ENCODE measurements at regions not wholly inside any gene's neighbourhood (a gene's known extent, or its start where the extent isn't known, plus 50 kb on each side); places are given as distances from the start of the nearest gene placed in this dataset.
A peak's percentile ranks its signal among the peaks of the same experiment; 100 is the strongest.

- no peak for ATAC-seq
- Mint-ChIP-seq H3K9me3 (peaks cover 10 to 21% of the 10 kb centered on the region in 2 donors), H3K4me3 (no peak overlapping the region), H3K27ac (no peak overlapping the region), H3K27me3 (no peaks in the 10 kb centered on the region), H3K4me1 (no peaks in the 10 kb centered on the region)
- DNase-seq, result no peak
Observed at GRCh38 chr18:41482501-41482900, 472.5 kb upstream of the PIK3C3 start.

- peaks cover 18 to 33% of the 10 kb centered on the region in 2 donors for H3K9me3 Mint-ChIP-seq
- no peaks in the 10 kb centered on the region for H3K4me1 Mint-ChIP-seq
- H3K27me3 Mint-ChIP-seq, result no peaks in the 10 kb centered on the region
- H3K4me3 Mint-ChIP-seq, result no peak overlapping the region
- H3K27ac Mint-ChIP-seq, result no peak overlapping the region
- ATAC-seq, result no peak
- DNase-seq, result no peak
Observed at GRCh38 chr18:41466436-41467160, 488.4 kb upstream of the PIK3C3 start.

GRCh38 chr18:41465386-41465785 lies 489.6 kb upstream of the PIK3C3 start:
- Mint-ChIP-seq H3K9me3 (peaks cover 23 to 39% of the 10 kb centered on the region in 2 donors), H3K27ac (no peak overlapping the region), H3K4me3 (no peak overlapping the region), H3K4me1 (no peaks in the 10 kb centered on the region), H3K27me3 (no peaks in the 10 kb centered on the region)
- DNase-seq (no peak), ATAC-seq (no peak)

GRCh38 chr18:41464278-41464677 lies 490.8 kb upstream of the PIK3C3 start:
- Mint-ChIP-seq H3K4me1 (no peaks in the 10 kb centered on the region), H3K27me3 (no peaks in the 10 kb centered on the region), H3K27ac (no peak overlapping the region), H3K4me3 (no peak overlapping the region), H3K9me3 (peaks cover 23 to 32% of the 10 kb centered on the region in 2 donors)
- DNase-seq (no peak), ATAC-seq (no peak)

- Mint-ChIP-seq H3K4me3 (no peak overlapping the region), H3K9me3 (peaks cover 23 to 29% of the 10 kb centered on the region in 2 donors), H3K4me1 (no peaks in the 10 kb centered on the region), H3K27me3 (no peaks in the 10 kb centered on the region), H3K27ac (no peak overlapping the region)
- ATAC-seq, result no peak
- DNase-seq, result no peak
Observed at GRCh38 chr18:41462946-41463345, 492.1 kb upstream of the PIK3C3 start.

- Mint-ChIP-seq H3K27me3 (no peaks in the 10 kb centered on the region), H3K9me3 (peaks cover 12 to 15% of the 10 kb centered on the region in 2 donors), H3K4me1 (no peaks in the 10 kb centered on the region), H3K4me3 (no peak overlapping the region), H3K27ac (peak overlapping the region in 1 of 2 donors; percentile 15)
- no peak for ATAC-seq
- DNase-seq, result no peak
Observed at GRCh38 chr18:41461114-41461513, 493.9 kb upstream of the PIK3C3 start.

- H3K27ac Mint-ChIP-seq, result no peak overlapping the region
- H3K9me3 Mint-ChIP-seq, result peaks cover 8 to 9% of the 10 kb centered on the region in 2 donors
- DNase-seq (no peak), ATAC-seq (no peak)
- no peaks in the 10 kb centered on the region for H3K4me1 Mint-ChIP-seq
- H3K4me3 Mint-ChIP-seq, result no peak overlapping the region
- H3K27me3 Mint-ChIP-seq, result no peaks in the 10 kb centered on the region
Observed at GRCh38 chr18:41459656-41460055, 495.4 kb upstream of the PIK3C3 start.

- DNase-seq (no peak), ATAC-seq (no peak)
- Mint-ChIP-seq H3K27me3 (no peaks in the 10 kb centered on the region), H3K27ac (no peak overlapping the region), H3K4me3 (no peak overlapping the region), H3K9me3 (peaks cover 8 to 9% of the 10 kb centered on the region in 2 donors), H3K4me1 (no peaks in the 10 kb centered on the region)
Observed at GRCh38 chr18:41458376-41458775, 496.7 kb upstream of the PIK3C3 start.

- Mint-ChIP-seq H3K4me3 (no peak overlapping the region), H3K9me3 (peaks cover 8 to 9% of the 10 kb centered on the region in 2 donors), H3K27ac (no peak overlapping the region), H3K4me1 (no peaks in the 10 kb centered on the region), H3K27me3 (no peaks in the 10 kb centered on the region)
- DNase-seq (no peak), ATAC-seq (no peak)
Observed at GRCh38 chr18:41457765-41458326, 497.2 kb upstream of the PIK3C3 start.

- Mint-ChIP-seq H3K9me3 (peaks cover 7 to 8% of the 10 kb centered on the region in 2 donors), H3K27me3 (no peaks in the 10 kb centered on the region), H3K4me1 (no peaks in the 10 kb centered on the region), H3K27ac (no peak overlapping the region), H3K4me3 (no peak overlapping the region)
- no peak for ATAC-seq
- DNase-seq, result no peak
Observed at GRCh38 chr18:41456831-41457230, 498.2 kb upstream of the PIK3C3 start.

- H3K27ac Mint-ChIP-seq, result no peak overlapping the region
- DNase-seq, result no peak
Observed at GRCh38 chr18:41449612-41450011, 505.4 kb upstream of the PIK3C3 start.

GRCh38 chr18:41444943-41445342 lies 510.1 kb upstream of the PIK3C3 start:
- Mint-ChIP-seq H3K27ac (no peak overlapping the region), H3K4me1 (no peaks in the 10 kb centered on the region), H3K9me3 (peaks cover 8 to 11% of the 10 kb centered on the region in 2 donors), H3K27me3 (no peaks in the 10 kb centered on the region), H3K4me3 (no peak overlapping the region)
- ATAC-seq (no peak), DNase-seq (no peak)

More at GRCh38 chr18:41449612-41450011, 505.4 kb upstream of the PIK3C3 start:
- H3K9me3 Mint-ChIP-seq, result peaks cover 3 to 13% of the 10 kb centered on the region in 2 donors
- no peaks in the 10 kb centered on the region for H3K27me3 Mint-ChIP-seq
- no peak overlapping the region for H3K4me3 Mint-ChIP-seq
- ATAC-seq, result no peak
- no peaks in the 10 kb centered on the region for H3K4me1 Mint-ChIP-seq

- Mint-ChIP-seq H3K9me3 (peaks cover 12 to 33% of the 10 kb centered on the region in 2 donors), H3K27me3 (no peaks in the 10 kb centered on the region), H3K27ac (no peak overlapping the region), H3K4me3 (no peak overlapping the region), H3K4me1 (no peaks in the 10 kb centered on the region)
- DNase-seq (no peak), ATAC-seq (no peak)
Observed at GRCh38 chr18:41436772-41437171, 518.3 kb upstream of the PIK3C3 start.

- Mint-ChIP-seq H3K4me3 (no peak overlapping the region), H3K4me1 (no peaks in the 10 kb centered on the region), H3K9me3 (peaks cover 8 to 10% of the 10 kb centered on the region in 2 donors), H3K27me3 (no peaks in the 10 kb centered on the region), H3K27ac (no peak overlapping the region)
- ATAC-seq, result no peak
- DNase-seq, result no peak
Observed at GRCh38 chr18:41418598-41418997, 536.4 kb upstream of the PIK3C3 start.

- Mint-ChIP-seq H3K27ac (no peak overlapping the region), H3K9me3 (peaks cover 6 to 8% of the 10 kb centered on the region in 2 donors), H3K4me3 (no peak overlapping the region), H3K27me3 (no peaks in the 10 kb centered on the region), H3K4me1 (no peaks in the 10 kb centered on the region)
- DNase-seq (no peak), ATAC-seq (no peak)
Observed at GRCh38 chr18:41416044-41416443, 539.0 kb upstream of the PIK3C3 start.

GRCh38 chr18:41410006-41410405 lies 545.0 kb upstream of the PIK3C3 start:
- Mint-ChIP-seq H3K9me3 (peaks cover 6 to 8% of the 10 kb centered on the region in 2 donors), H3K27ac (no peak overlapping the region), H3K27me3 (no peaks in the 10 kb centered on the region), H3K4me3 (no peak overlapping the region), H3K4me1 (no peaks in the 10 kb centered on the region)
- ATAC-seq (no peak), DNase-seq (no peak)
